ENCODE measurements at regions not wholly inside any gene's neighbourhood (a gene's known extent, or its start where the extent isn't known, plus 50 kb on each side); places are given as distances from the start of the nearest gene placed in this dataset.

- Mint-ChIP-seq H3K27me3 (ENCODE audit: insufficient read depth, unreplicated experiment) (peaks cover 5% of the 10 kb centered on the region), H3K4me1 (ENCODE audit: low read depth, unreplicated experiment) (no peaks in the 10 kb centered on the region), H3K27ac (ENCODE audit: unreplicated experiment) (no peak overlapping the region), H3K9me3 (ENCODE audit: unreplicated experiment) (peaks cover 11% of the 10 kb centered on the region), H3K36me3 (ENCODE audit: insufficient read depth, unreplicated experiment) (no peaks in the 10 kb centered on the region), H3K4me3 (ENCODE audit: unreplicated experiment) (no peak overlapping the region)
- TF ChIP-seq, protein P1, sequence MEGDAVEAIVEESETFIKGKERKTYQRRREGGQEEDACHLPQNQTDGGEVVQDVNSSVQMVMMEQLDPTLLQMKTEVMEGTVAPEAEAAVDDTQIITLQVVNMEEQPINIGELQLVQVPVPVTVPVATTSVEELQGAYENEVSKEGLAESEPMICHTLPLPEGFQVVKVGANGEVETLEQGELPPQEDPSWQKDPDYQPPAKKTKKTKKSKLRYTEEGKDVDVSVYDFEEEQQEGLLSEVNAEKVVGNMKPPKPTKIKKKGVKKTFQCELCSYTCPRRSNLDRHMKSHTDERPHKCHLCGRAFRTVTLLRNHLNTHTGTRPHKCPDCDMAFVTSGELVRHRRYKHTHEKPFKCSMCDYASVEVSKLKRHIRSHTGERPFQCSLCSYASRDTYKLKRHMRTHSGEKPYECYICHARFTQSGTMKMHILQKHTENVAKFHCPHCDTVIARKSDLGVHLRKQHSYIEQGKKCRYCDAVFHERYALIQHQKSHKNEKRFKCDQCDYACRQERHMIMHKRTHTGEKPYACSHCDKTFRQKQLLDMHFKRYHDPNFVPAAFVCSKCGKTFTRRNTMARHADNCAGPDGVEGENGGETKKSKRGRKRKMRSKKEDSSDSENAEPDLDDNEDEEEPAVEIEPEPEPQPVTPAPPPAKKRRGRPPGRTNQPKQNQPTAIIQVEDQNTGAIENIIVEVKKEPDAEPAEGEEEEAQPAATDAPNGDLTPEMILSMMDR (IDR thresholded peaks at IDR 0.05; ENCODE audit: insufficient read depth in 1 of 2, low read depth in 1 of 2, low read length in 1 of 2, severe bottlenecking in 1 of 2, unreplicated experiment in 1 of 2) = no peak
- H3K27me3 ChIP-seq (replicated peaks; ENCODE audit: control insufficient read depth, insufficient read depth, low read length) = no peaks in the 10 kb centered on the region; the same call in 1 of the 2 replicates
- H3K9me3 ChIP-seq = no peaks in the 10 kb centered on the region
- no TSS peak for BruUV-seq (replicated peaks)
- intact Hi-C loops (cut with micrococcal nuclease; ENCODE audit: unreplicated experiment) = no loop called here
- no peaks in the 10 kb centered on the region for H3K36me3 ChIP-seq (ENCODE audit: control insufficient read depth, insufficient read depth, low read length)
- no peak for DNase-seq
- H3K4me1 ChIP-seq = no peaks in the 10 kb centered on the region
- CTCF ChIA-PET = interaction anchor here (0.6 kb wide), 1 partner anchor 27 kb away, joined by 3 read pairs; no protein-coding TSS in a partner anchor
- H3K4me3 ChIP-seq (ENCODE audit: low read depth, low read length) = no peak overlapping the region
- POLR2A ChIA-PET = no interaction called here
These were observed 113.7 kb upstream of the NAV2 start for GRCh38 chr11:19598876-19599486.

DNA sequence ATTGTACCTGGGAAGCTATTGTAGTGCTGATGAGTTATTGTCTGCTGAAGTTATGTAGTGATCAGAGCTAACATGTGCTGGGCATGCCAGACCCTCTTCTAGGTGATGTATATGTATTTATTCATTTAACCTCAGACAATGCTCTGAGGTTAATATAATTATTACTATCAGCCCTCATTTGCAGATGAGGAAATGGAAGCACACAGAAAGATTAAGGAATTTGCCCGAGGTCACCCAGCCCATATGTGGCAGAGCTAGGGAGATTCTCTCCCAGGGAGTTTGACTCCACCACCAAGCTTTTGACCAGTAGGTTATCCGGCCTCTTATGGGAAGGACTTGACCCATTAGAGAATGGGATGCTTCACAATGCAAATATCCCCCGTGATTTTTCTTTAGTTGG is 114.2 kb upstream of the NAV2 start:
- H3K27me3 ChIP-seq (replicated peaks; ENCODE audit: control insufficient read depth, insufficient read depth, low read length) = no peaks in the 10 kb centered on the region; the same call in 1 of the 2 replicates
- H3K4me1 ChIP-seq = no peaks in the 10 kb centered on the region
- TF ChIP-seq, protein P1 (IDR thresholded peaks at IDR 0.05; ENCODE audit: insufficient read depth in 1 of 2, low read depth in 1 of 2, low read length in 1 of 2, severe bottlenecking in 1 of 2, unreplicated experiment in 1 of 2) = no peak
- intact Hi-C loops (cut with micrococcal nuclease; ENCODE audit: unreplicated experiment) = no loop called here
- peaks cover 6% of the 10 kb centered on the region for H3K9me3 Mint-ChIP-seq (ENCODE audit: unreplicated experiment)
- no TSS peak for BruUV-seq (replicated peaks)
- no peak for DNase-seq
- POLR2A ChIA-PET = no interaction called here
- no peak overlapping the region for H3K27ac Mint-ChIP-seq (ENCODE audit: unreplicated experiment)
- H3K9me3 ChIP-seq = no peaks in the 10 kb centered on the region
- CTCF ChIA-PET = interaction anchor here (0.6 to 1.2 kb wide), 2 partner anchors 27 to 38 kb away, joined by 3 read pairs; no protein-coding TSS in a partner anchor
- H3K4me3 ChIP-seq (ENCODE audit: low read depth, low read length) = no peak overlapping the region
- H3K4me1 Mint-ChIP-seq (ENCODE audit: low read depth, unreplicated experiment) = no peaks in the 10 kb centered on the region
- no peak overlapping the region for H3K4me3 Mint-ChIP-seq (ENCODE audit: unreplicated experiment)
- peaks cover 3% of the 10 kb centered on the region for H3K27me3 Mint-ChIP-seq (ENCODE audit: insufficient read depth, unreplicated experiment)
- H3K36me3 ChIP-seq (ENCODE audit: control insufficient read depth, insufficient read depth, low read length) = no peaks in the 10 kb centered on the region
- H3K36me3 Mint-ChIP-seq (ENCODE audit: insufficient read depth, unreplicated experiment) = no peaks in the 10 kb centered on the region

DNA sequence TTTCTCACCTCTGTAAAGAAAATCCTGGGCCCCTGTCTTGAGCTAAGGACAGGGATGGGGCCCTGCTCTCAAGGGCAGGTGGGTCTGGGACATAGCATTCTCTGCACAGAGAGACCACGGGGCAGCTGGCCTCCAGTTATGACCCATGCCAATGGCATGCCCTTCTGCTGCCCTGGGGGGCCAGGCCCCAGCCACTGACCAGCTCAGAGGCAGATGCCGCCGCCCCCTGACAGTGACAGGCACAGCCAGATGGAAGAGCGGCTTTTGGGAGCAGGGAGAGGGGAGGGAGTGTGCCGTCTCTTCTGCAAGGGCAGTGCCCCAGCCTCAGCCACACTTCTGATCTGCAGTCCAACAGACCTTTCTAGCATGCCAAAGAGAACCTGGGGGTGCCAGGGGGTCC is 114.8 kb upstream of the NAV2 start:
- Histone ChIP-seq H3K4me1 (no peaks in the 10 kb centered on the region), H3K9me3 (no peaks in the 10 kb centered on the region), H3K27me3 (replicated peaks; ENCODE audit: control insufficient read depth, insufficient read depth, low read length) (no peaks in the 10 kb centered on the region; the same call in 1 of the 2 replicates), H3K4me3 (ENCODE audit: low read depth, low read length) (no peak overlapping the region), H3K36me3 (ENCODE audit: control insufficient read depth, insufficient read depth, low read length) (no peaks in the 10 kb centered on the region)
- ChIA-PET CTCF (interaction anchor here (1.2 kb wide), 1 partner anchor 38 kb away, joined by 3 read pairs; no protein-coding TSS in a partner anchor), POLR2A (no interaction called here)
- no TSS peak for BruUV-seq (replicated peaks)
- TF ChIP-seq, protein P1 (IDR thresholded peaks at IDR 0.05; ENCODE audit: insufficient read depth in 1 of 2, low read depth in 1 of 2, low read length in 1 of 2, severe bottlenecking in 1 of 2, unreplicated experiment in 1 of 2) = no peak
- no peak for DNase-seq
- H3K4me3 Mint-ChIP-seq (ENCODE audit: unreplicated experiment) = no peak overlapping the region
- intact Hi-C loops (cut with micrococcal nuclease; ENCODE audit: unreplicated experiment) = no loop called here
- no peak overlapping the region for H3K27ac Mint-ChIP-seq (ENCODE audit: unreplicated experiment)
- peaks cover under 1% of the 10 kb centered on the region for H3K9me3 Mint-ChIP-seq (ENCODE audit: unreplicated experiment)
- H3K4me1 Mint-ChIP-seq (ENCODE audit: low read depth, unreplicated experiment) = peaks cover 4% of the 10 kb centered on the region
- peaks cover 3% of the 10 kb centered on the region for H3K27me3 Mint-ChIP-seq (ENCODE audit: insufficient read depth, unreplicated experiment)
- no peaks in the 10 kb centered on the region for H3K36me3 Mint-ChIP-seq (ENCODE audit: insufficient read depth, unreplicated experiment)

Data from Caco-2 (cell line).